GM12878 (cell line): ENCODE measurements at regions not wholly inside any gene's neighbourhood (a gene's known extent, or its start where the extent isn't known, plus 50 kb on each side); places are given as distances from the start of the nearest gene placed in this dataset.

Source experiments
- ATAC-seq: fragments of 200-7000 bp; cut with Tn5 transposase; 3 replicates; pipeline ENCODE4 v1.9.1; 2020; ENCODE audit warnings: mild to moderate bottlenecking, moderate library complexity
- BruUV-seq: library from RNA; stranded (reverse); fragments of 400-500 nt; replicated peaks from 2 replicates; lab custom pipeline; 2021; lab: Mats Ljungman, UMichigan
- CTCF ChIA-PET: fragments of 300-600 bp; sonication (Branson Sonifier 250); formaldehyde crosslinking; extraction: SDS; loops from one replicate; lab custom pipeline; 2021; ENCODE audit warnings: inconsistent platforms; lab: Yijun Ruan, JAX
- POLR2A ChIA-PET: fragments of 350-600 bp; formaldehyde crosslinking; extraction: SDS; loops from one replicate; lab custom pipeline; 2021; ENCODE audit warnings: inconsistent platforms; lab: Charles Lee
- RAD21 ChIA-PET: fragments of 300-600 bp; sonication (Branson Sonifier 250); formaldehyde crosslinking; loops from one replicate; lab custom pipeline; 2023; ENCODE audit warnings: antibody characterized with exemption; ENCODE audit not compliant: unreplicated experiment; lab: Charles Lee
- SMC1A ChIA-PET: fragments of 300-600 bp; sonication (Branson Sonifier 250); formaldehyde crosslinking; loops from one replicate; lab custom pipeline; 2023; ENCODE audit not compliant: unreplicated experiment, uncharacterized antibody; lab: Charles Lee
- DNase-seq: peaks from one replicate; pipeline ENCODE4 v3.0.0-alpha.2; 2011; ENCODE audit warnings: low read depth, low spot score
- FAIRE-seq: peaks from 3 replicates; lab custom pipeline; 2011; peaks lifted over from hg19 to GRCh38; lab: Jason Lieb, UNC
- H2AFZ ChIP-seq: 2 replicates; pipeline ENCODE4 v1.6.0; 2011; ENCODE audit warnings: low read depth, low read length, control low read depth; ENCODE audit not compliant: control insufficient read depth
- H3K27ac ChIP-seq: 2 replicates; pipeline ENCODE4 v1.5.1; 2011; ENCODE audit warnings: control low read depth; ENCODE audit not compliant: control insufficient read depth, insufficient read depth
- H3K27me3 ChIP-seq, 2 experiments: replicated peaks in 1 of 2; 2 replicates each; pipeline versions ENCODE4 v1.6.0 to v1.6.1; 2011; ENCODE audit warnings: low read length in 1 of 2; ENCODE audit not compliant: control insufficient read depth in 2 of 2, insufficient read depth in 2 of 2
- H3K36me3 ChIP-seq, 2 experiments: 2 replicates each; pipeline ENCODE4 v1.5.1; 2011; ENCODE audit warnings: low read length in 1 of 2; ENCODE audit not compliant: control insufficient read depth in 2 of 2, insufficient read depth in 2 of 2
- H3K4me1 ChIP-seq: 2 replicates; pipeline ENCODE4 v1.6.1; 2011; ENCODE audit warnings: mild to moderate bottlenecking, low read length, moderate library complexity, mixed read lengths; ENCODE audit not compliant: control insufficient read depth, insufficient read depth
- H3K4me2 ChIP-seq: 2 replicates; pipeline ENCODE4 v1.6.0; 2011; ENCODE audit warnings: control low read depth; ENCODE audit not compliant: control insufficient read depth, insufficient read depth
- H3K4me3 ChIP-seq: fragments of 200-600 bp; sonication (generic); 2 replicates; pipeline ENCODE4 v1.5.1; 2016
- H3K79me2 ChIP-seq: 2 replicates; pipeline ENCODE4 v1.6.0; 2011; ENCODE audit warnings: low read length; ENCODE audit not compliant: control insufficient read depth, insufficient read depth
- H3K9ac ChIP-seq: 2 replicates; pipeline ENCODE4 v1.8.0; 2011; ENCODE audit warnings: low read length, control low read depth, mixed read lengths; ENCODE audit not compliant: control insufficient read depth, insufficient read depth
- H3K9me3 ChIP-seq: replicated peaks from 3 replicates; pipeline ENCODE4 v1.5.1; 2011; ENCODE audit warnings: mild to moderate bottlenecking, low read length; ENCODE audit not compliant: control insufficient read depth, insufficient read depth
- H4K20me1 ChIP-seq: 2 replicates; pipeline ENCODE4 v1.6.0; 2011; ENCODE audit not compliant: control insufficient read depth, insufficient read depth
- BHLHE40 ChIP-seq, 2 experiments: fragments of 450-650 bp in 1 of 2; IDR thresholded peaks; 2 replicates each; pipeline ENCODE4 v1.6.1; 2011 to 2017; ENCODE audit warnings: low read depth in 2 of 2, borderline replicate concordance in 1 of 2, improper control_type of control experiment in 1 of 2, low read length in 1 of 2, mild to moderate bottlenecking in 1 of 2
- SIX5 ChIP-seq: IDR thresholded peaks from 2 replicates; pipeline ENCODE4 v1.6.1; 2011; ENCODE audit warnings: mild to moderate bottlenecking, low read depth, low read length, moderate library complexity; ENCODE audit not compliant: severe bottlenecking
- TCF12 ChIP-seq: IDR thresholded peaks from 2 replicates; pipeline ENCODE4 v1.6.1; 2011; ENCODE audit warnings: low read depth, mild to moderate bottlenecking, low read length
- WGBS: methylation state at CpG from one replicate; pipeline ENCODE4 v1.1.6; 2016; ENCODE audit warnings: low lambda C conversion rate; ENCODE audit not compliant: insufficient replicate concordance, insufficient coverage; ENCODE audit errors: missing lambda C conversion rate; 5-methylcytosine and 5-hydroxymethylcytosine counted together
- in situ Hi-C: fragments of 300-500 bp; cut with MboI; formaldehyde crosslinking; loops from 9 replicates; pipeline ENCODE4 v1.14.3; 2018; ENCODE audit warnings: mixed read lengths
- intact Hi-C: fragments of 100-400 bp; cut with micrococcal nuclease; formaldehyde crosslinking; loops from one replicate; pipeline ENCODE4 v1.14.2; 2022; ENCODE audit not compliant: unreplicated experiment
- TF ChIP-seq, protein P1 (sequence below): fragments of 450-650 bp; formaldehyde crosslinking; IDR thresholded peaks from 2 replicates; pipeline ENCODE4 v1.4.0; 2020; ENCODE audit warnings: mild to moderate bottlenecking, moderate library complexity

DNA sequence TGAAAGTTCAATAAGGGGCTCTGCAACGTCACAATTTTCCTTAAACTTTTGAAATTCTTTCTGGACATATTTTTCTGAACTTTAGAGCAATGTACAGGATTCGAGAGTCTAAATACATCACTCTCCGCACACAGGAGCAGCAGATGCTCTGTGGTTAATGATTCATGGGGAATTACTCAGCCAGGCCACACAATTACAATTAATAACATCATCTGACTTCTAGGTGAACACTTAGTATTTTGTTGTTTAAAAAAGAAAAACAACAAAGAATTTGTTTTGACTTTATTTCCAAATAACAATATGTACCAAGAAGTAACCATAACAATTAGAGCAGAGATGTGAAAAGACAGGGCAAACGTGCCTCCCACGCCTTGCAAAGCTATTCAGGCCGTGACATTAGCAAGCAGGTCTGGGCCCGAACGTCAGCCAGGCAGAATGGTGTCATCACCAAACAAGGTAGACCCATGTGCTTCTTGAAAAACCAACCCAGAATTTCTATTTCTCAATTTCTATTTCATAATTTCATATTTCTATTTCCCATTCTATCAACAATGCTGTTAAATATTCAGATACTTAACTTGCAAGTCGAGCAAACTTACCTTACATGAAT lies 236.3 kb downstream of the COL4A1 start:
- 28% methylated on average over 9 of the region's 9 CpGs for WGBS
- Histone ChIP-seq H3K4me2 (no peak overlapping the region), H3K79me2 (no peaks in the 10 kb centered on the region), H3K27ac (no peak overlapping the region), H3K4me1 (no peaks in the 10 kb centered on the region), H3K9me3 (no peaks in the 10 kb centered on the region), H3K27me3 (no peaks in the 10 kb centered on the region; a peak in 1 of 4 replicates), H3K4me3 (no peak overlapping the region), H4K20me1 (no peaks in the 10 kb centered on the region), H3K9ac (no peak overlapping the region), H2AFZ (no peak overlapping the region), H3K36me3 (no peaks in the 10 kb centered on the region)
- ChIA-PET CTCF (no interaction called here), SMC1A (no interaction called here), POLR2A (no interaction called here), RAD21 (no interaction called here)
- no TSS peak for BruUV-seq
- no peak for DNase-seq
- FAIRE-seq = no peak
- peak; percentile 65 for ATAC-seq
- in situ Hi-C loops (no loop called here), intact Hi-C loops (no loop called here)
- 0 out of 4 replicates have a peak, but pooled peaks of 1 of the 2 experiments have one; percentile 7 for TF ChIP-seq BHLHE40 (IDR thresholded peaks at IDR 0.05; ENCODE audit: borderline replicate concordance in 1 of 2, low read depth in 2 of 2, low read length in 1 of 2)
- TF ChIP-seq TCF12 = peak; percentile 16; the same call in 1 of the 2 replicates
- TF ChIP-seq SIX5 = no peak
- TF ChIP-seq, protein P1, sequence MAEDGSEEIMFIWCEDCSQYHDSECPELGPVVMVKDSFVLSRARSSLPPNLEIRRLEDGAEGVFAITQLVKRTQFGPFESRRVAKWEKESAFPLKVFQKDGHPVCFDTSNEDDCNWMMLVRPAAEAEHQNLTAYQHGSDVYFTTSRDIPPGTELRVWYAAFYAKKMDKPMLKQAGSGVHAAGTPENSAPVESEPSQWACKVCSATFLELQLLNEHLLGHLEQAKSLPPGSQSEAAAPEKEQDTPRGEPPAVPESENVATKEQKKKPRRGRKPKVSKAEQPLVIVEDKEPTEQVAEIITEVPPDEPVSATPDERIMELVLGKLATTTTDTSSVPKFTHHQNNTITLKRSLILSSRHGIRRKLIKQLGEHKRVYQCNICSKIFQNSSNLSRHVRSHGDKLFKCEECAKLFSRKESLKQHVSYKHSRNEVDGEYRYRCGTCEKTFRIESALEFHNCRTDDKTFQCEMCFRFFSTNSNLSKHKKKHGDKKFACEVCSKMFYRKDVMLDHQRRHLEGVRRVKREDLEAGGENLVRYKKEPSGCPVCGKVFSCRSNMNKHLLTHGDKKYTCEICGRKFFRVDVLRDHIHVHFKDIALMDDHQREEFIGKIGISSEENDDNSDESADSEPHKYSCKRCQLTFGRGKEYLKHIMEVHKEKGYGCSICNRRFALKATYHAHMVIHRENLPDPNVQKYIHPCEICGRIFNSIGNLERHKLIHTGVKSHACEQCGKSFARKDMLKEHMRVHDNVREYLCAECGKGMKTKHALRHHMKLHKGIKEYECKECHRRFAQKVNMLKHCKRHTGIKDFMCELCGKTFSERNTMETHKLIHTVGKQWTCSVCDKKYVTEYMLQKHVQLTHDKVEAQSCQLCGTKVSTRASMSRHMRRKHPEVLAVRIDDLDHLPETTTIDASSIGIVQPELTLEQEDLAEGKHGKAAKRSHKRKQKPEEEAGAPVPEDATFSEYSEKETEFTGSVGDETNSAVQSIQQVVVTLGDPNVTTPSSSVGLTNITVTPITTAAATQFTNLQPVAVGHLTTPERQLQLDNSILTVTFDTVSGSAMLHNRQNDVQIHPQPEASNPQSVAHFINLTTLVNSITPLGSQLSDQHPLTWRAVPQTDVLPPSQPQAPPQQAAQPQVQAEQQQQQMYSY = no peak
